NCI-H748 treated with DMSO at 0.1 percent for 48 hours (cell line): ENCODE measurements at regions not wholly inside any gene's neighbourhood (a gene's known extent, or its start where the extent isn't known, plus 50 kb on each side); places are given as distances from the start of the nearest gene placed in this dataset.
"Not testable (repeated sequence)": the region's sequence is repeated elsewhere in the genome, so short reads cannot be mapped to it uniquely, and the experiment has no call there.

Experiments used
- DNase-seq: peaks from one replicate; lab custom pipeline; 2025; lab: John Stamatoyannopoulos, UW

DNA sequence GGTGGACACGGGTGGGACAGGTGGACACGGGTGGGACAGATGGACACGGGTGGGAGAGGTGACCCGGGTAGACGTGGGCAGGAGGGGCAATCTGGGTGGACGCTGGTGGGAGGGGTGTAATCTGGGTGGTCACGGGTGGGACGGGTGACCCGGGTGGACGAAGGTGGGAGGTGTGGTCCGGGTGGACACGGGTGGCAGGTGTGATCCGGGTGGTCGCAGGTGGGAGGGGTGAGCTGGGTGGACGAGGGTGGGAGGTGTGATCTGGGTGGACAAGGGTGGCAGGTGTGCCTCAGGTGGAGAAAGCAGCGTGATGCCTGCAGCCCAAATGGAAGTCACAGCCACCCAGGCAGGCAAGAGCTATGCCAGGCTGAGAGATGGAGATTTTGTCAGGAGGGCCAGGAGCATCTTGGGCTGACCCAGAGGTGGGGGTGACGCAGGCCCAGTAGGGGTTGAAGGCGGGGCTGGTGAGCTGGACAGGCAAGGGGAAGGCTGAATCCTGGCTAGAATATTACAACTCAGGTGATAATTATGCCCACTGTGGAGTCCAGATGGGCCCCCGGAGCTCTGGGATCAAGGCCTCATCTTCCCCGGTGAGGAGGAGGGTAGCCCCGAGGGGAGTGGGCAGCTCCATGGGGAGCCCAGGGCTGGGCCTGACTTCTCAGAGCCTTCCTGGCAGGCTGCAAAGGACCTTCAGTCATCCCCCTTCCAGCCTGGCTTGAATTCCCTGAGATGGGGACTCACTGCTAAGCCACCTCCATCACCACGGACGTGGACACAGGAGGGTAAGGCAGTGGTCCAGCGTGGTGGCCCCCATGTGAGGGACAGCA is 100.0 kb downstream of the ADRA2C start:
- no peak for DNase-seq

- no peak for DNase-seq
These were observed 100.6 kb downstream of the ADRA2C start for GRCh38 chr4:3866813-3867129.

- DNase-seq: no peak
These were observed 101.4 kb downstream of the ADRA2C start for GRCh38 chr4:3867403-3868100.

DNA sequence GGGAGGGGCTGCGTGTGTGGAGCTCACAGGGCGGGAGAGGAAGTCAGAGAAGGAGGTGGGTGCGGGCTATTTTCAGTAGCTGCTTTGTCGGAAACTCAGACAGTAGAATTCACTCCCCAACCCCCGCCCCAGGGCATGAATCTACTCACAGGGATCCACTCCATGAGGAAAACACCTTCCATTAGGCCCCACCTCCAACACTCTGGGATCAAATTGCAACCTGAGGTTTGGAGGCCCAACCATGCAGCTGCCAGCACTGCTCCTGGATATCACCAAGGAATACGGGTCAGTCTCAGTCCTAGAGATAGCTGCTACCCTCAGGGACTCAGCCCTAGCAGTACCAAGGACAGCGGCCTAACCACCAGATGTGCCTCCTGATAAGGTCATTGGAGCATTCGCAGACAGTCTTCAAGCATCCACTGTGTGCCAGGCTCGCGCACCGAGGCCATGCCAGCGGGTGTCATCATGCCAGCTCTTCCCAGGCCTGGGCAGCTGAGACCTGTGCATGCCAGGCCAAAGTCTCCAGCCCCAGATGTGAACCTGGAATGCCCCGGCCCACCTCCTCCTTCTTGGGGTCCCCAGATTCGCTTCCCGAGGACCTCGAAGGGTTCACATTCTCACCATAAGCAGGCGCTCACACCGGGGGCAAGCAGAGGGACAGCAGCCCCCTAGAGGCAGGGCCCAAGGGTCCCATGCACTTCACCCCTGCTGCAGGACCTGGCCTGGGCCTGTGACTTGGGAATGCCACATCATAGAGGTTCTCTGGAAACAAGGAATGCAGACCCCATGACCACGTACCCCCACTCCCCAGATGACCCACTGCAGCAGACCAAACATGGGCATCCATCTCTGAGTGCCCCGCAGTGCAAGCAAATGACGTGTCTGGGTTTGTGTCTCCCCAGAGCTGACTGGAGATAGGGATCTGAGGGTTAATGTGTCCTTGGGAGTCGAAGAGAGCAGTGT is 102.3 kb downstream of the ADRA2C start:
- no peak for DNase-seq

GRCh38 chr4:3869174-3869572 is 103.0 kb downstream of the ADRA2C start:
- no peak for DNase-seq

DNA sequence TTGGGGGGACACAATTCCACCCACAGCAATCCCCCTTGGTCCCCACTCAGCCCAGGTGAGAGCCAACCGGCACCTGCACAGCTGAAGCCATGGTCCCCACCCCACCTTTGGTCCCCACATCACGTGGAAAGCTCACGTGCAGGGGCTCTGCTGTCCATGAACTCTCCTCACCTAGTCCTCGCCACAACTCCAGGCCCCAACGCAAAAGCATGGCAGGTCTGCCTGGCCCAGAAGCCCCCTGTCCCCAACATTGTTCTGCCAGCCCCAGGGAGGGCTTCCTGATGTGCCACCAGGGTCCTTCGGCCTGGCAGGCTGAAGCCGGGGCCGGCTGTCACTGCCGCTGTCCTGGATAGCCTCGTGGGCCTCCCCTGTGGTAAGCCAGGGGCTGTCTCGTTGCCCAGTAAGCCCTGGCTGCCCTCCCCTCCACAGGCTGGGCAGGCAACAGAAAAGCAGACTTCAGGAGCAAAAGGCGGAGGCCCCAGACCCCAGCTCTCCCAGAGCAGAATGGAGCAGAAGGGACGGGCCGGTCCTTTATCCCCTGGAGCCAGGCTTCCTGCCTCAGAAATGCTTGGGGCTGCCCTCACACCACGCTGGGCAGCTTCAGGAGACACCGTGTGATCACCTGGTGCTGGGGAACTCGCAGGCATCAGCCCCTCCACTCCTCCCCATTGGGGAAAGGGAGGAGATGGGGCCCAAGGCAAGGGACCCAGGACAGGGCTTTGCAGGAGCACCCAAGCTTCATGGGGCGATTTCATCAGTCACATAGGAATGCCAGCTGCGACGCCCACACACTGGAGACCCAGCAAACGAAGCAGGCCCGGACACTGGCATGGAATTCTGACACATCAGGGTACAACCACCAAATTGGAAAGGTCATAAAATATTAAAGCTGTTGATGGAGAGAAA is 103.7 kb downstream of the ADRA2C start:
- DNase-seq: no peak

GRCh38 chr4:3870567-3870962 is 104.4 kb downstream of the ADRA2C start:
- DNase-seq: no peak

DNA sequence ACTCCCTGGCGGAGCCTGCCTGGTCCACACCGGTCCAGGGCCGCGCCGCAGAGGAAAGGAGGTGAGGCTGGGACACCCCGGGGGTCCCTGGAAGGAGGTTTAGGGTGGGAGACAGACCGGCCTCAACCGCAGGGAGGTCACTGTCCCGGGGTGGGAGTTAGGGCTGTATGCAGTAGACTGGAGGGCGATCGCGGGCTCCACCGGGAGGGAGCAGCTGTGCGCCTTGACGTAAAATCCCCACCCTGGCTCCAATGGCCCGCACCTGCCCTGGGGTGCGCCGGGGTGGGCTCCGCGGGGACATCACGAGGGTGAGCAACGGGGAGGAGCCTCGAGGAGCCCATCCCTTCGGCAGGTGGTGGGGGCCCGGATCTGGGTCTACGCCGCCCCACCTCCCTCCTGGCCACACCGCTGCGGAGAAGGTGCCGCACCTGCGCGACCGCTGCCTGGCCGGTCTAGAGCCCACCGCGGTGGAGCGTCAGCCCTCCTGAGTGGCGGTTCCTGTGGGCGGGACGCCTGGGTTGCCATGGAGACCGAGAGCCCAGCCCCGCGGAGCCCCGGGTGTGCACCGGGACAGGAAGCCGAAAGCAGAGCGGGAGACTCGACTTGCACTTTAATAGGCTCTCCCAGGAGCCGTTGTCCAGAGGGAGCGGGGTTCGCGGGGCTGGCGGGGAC is 105.1 kb downstream of the ADRA2C start:
- peak; percentile 8 for DNase-seq

- DNase-seq: no peak
These were observed 106.0 kb downstream of the ADRA2C start for GRCh38 chr4:3871881-3872833.

GRCh38 chr4:3872834-3873313 is 106.7 kb downstream of the ADRA2C start:
- DNase-seq: no peak

DNA sequence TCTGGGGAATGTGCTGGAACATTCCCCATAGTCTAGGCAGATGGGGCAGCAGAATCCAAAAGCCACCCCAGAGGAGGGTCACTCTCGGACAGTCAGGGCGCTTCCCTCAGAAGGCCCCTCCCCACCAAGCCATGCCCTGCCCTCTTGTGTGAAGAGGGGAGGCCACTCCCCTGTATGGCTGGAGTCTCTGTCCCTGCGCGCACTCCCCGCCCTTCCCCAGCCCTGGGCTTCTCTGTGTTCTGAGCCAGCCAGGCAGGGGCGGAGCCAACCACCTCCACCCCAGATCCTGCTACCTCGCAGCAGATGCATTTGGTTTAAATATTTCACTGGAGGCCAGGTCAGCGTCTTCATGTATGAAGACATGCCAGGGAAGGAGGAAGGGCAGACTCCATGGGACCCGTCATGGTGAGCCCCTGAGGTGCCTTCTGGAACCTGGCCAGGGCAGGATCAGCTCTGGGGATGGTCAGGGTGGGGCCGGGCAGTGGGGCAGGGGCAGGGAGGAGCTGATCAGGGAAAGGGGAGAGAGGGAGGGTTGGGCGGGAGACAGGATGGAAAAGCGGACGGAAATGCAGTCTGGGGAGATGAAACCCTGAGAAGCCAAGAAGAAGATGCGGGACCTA is 107.3 kb downstream of the ADRA2C start:
- no peak for DNase-seq

DNA sequence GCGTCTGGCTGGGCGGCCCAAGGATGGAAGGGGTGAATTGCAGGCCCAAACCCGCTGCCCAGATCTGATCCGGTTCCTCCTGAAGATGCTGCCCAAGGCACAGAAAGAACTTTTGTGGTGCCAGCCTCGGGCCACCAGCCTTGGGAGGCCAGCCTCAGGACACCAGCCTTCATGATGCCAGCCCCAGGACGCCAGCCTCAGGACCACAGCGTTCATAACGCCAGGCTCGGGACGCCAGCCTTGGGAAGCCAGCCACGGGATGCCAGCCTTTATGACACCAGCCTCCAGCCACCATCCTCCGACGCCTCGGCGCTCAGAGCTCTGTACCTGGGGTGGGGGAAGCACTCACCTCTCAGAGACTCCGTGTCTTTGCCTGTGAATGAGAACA is 107.8 kb downstream of the ADRA2C start:
- no peak for DNase-seq

DNA sequence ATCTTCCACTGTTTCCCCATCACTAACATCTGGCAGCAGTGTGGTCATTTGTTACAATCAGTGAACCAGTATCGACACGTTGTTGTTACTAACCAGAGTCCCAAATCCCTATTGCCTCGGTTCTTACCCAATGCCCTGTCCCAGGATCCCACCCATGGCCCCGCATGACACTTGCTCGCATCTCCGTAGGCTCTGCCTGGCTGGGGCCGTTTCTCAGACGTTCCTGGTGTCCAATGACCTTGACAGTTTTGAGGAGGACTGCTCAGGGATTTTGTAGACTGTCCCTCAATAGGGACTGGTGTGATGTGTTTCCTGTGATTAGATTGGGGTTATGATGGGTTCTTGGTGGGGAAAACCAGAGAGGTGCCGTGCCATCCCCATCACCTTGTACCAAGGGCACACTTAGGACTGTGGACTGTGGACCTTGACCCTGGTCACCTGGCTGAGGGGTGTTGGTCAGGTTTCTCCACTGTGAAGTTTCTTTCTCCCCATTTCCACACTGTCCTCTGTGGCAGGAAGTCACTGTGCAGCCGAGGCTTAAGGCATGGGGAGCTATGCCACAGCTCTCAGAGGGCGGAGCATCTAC is 108.4 kb downstream of the ADRA2C start:
- no peak for DNase-seq

GRCh38 chr4:3875466-3875865 is 109.3 kb downstream of the ADRA2C start:
- DNase-seq: no peak

- DNase-seq: not testable (repeated sequence)
These were observed 110.1 kb downstream of the ADRA2C start for GRCh38 chr4:3876057-3876845.

GRCh38 chr4:3877236-3877635 is 111.1 kb downstream of the ADRA2C start:
- DNase-seq: no peak

DNA sequence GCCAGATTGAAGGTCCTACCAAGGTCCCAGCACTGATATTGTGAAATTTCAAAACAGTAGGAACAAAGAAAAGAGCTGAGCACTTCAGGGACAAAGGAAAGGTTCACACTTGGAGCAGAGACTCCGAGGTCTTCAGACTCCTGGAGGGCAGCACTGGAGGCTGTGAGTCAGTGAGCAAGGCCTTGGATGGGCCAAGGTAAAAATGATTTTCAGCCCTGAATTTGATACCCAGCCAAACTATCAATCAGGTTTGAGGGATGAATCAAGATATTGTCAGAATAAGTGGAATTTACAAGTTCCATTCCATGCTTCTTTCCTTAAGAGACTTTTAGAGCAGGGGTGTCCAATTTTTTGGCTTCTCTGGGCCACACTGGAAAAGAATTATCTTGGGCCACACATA is 111.7 kb downstream of the ADRA2C start:
- no peak for DNase-seq

DNA sequence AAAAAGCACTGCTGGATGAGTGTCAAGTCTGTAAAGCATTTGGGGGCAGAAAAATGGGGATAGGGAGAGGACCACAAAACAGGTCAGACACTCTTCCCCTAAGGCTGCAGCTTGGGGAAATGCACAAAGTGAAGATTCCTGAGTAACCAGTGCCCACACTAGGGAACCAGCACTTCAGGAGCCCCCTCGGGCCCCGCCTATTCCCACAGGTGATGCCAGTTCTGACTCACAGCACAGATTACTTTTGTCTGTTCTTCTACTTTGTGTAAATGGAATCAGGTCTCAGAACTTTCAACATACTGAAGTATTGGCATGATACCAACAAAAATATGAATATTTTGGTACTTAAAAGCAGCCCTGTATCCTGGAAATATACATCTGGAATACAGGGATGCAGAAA is 112.5 kb downstream of the ADRA2C start:
- no peak for DNase-seq
